OCI-LY7 (cell line): ENCODE measurements at regions not wholly inside any gene's neighbourhood (a gene's known extent, or its start where the extent isn't known, plus 50 kb on each side); places are given as distances from the start of the nearest gene placed in this dataset.

Source experiments
- BruUV-seq: library from RNA; stranded (reverse); fragments of 400-500 nt; replicated peaks from 2 replicates; lab custom pipeline; 2021; lab: Mats Ljungman, UMichigan
- CTCF ChIA-PET: fragments of 300-600 bp; sonication (Branson Sonifier 250); formaldehyde crosslinking; loops from one replicate; lab custom pipeline; 2022; ENCODE audit warnings: antibody characterized with exemption; ENCODE audit not compliant: unreplicated experiment; lab: Charles Lee
- POLR2A ChIA-PET: fragments of 300-600 bp; sonication (Branson Sonifier 250); formaldehyde crosslinking; loops from one replicate; lab custom pipeline; 2022; ENCODE audit warnings: antibody characterized with exemption; lab: Charles Lee
- DNase-seq: peaks from one replicate; pipeline ENCODE4 v3.0.0-alpha.2; 2015; ENCODE audit warnings: low spot score
- H2AFZ ChIP-seq: fragments of 200-600 bp; sonication (generic), shearing (Covaris generic); 2 replicates; pipeline ENCODE4 v1.6.1; 2014; ENCODE audit warnings: mild to moderate bottlenecking, antibody characterized with exemption, low read length, moderate library complexity
- H3K27ac ChIP-seq: fragments of 200-600 bp; sonication (generic); 2 replicates; pipeline ENCODE4 v1.5.1; 2014; ENCODE audit warnings: mixed run types, low read depth, mild to moderate bottlenecking, moderate library complexity, low read length, inconsistent platforms; ENCODE audit not compliant: poor library complexity, severe bottlenecking
- H3K36me3 ChIP-seq: fragments of 200-600 bp; sonication (generic); 2 replicates; pipeline ENCODE4 v1.6.1; 2014; ENCODE audit warnings: mild to moderate bottlenecking, antibody characterized with exemption, low read length, moderate library complexity, mixed read lengths; ENCODE audit not compliant: insufficient read depth
- H3K4me1 ChIP-seq: fragments of 200-600 bp; sonication (generic); 2 replicates; pipeline ENCODE4 v1.5.1; 2014; ENCODE audit warnings: mild to moderate bottlenecking, low read length; ENCODE audit not compliant: insufficient read depth, poor library complexity, severe bottlenecking
- H3K4me2 ChIP-seq: fragments of 200-600 bp; sonication (generic); 2 replicates; pipeline ENCODE4 v1.6.1; 2014; ENCODE audit warnings: mild to moderate bottlenecking, low read length
- H3K4me3 ChIP-seq: fragments of 200-600 bp; sonication (generic); 2 replicates; pipeline ENCODE4 v1.5.1; 2014; ENCODE audit warnings: mild to moderate bottlenecking, low read depth, low read length; ENCODE audit not compliant: poor library complexity, severe bottlenecking
- H3K79me2 ChIP-seq: fragments of 200-600 bp; sonication (generic); 2 replicates; pipeline ENCODE4 v1.6.1; 2016; ENCODE audit warnings: low read depth, mild to moderate bottlenecking, low read length, moderate library complexity, mixed read lengths; ENCODE audit not compliant: insufficient read depth
- H3K9me2 ChIP-seq: fragments of 200-600 bp; sonication (generic); 2 replicates; pipeline ENCODE4 v1.6.1; 2016; ENCODE audit warnings: mild to moderate bottlenecking, low read length, mixed read lengths; ENCODE audit not compliant: insufficient read depth
- H3K9me3 ChIP-seq: fragments of 200-600 bp; sonication (generic); 2 replicates; pipeline ENCODE4 v1.6.1; 2014; ENCODE audit warnings: mild to moderate bottlenecking, mixed run types, low read length, mixed read lengths
- H4K20me1 ChIP-seq: fragments of 200-600 bp; sonication (generic); 2 replicates; pipeline ENCODE4 v1.6.1; 2014; ENCODE audit warnings: mild to moderate bottlenecking, antibody characterized with exemption, low read length, moderate library complexity, mixed read lengths; ENCODE audit not compliant: insufficient read depth
- CTCF ChIP-seq: fragments of 200-600 bp; sonication (generic); conservative IDR thresholded peaks from 2 replicates; pipeline ENCODE4 v1.5.1; 2014; ENCODE audit warnings: mild to moderate bottlenecking, antibody characterized with exemption, low read length, moderate library complexity, mixed read lengths
- EZH2phosphoT487 ChIP-seq: fragments of 200-600 bp; sonication (generic); IDR thresholded peaks from 2 replicates; pipeline ENCODE4 v1.6.1; 2018; ENCODE audit warnings: low read depth, borderline replicate concordance, mild to moderate bottlenecking, mixed run types, antibody characterized with exemption, low read length, moderate library complexity, mixed read lengths
- intact Hi-C: fragments of 100-400 bp; cut with micrococcal nuclease; formaldehyde crosslinking; loops from one replicate; pipeline ENCODE4 v1.10.0; 2022; ENCODE audit not compliant: unreplicated experiment

- no peak overlapping the region for H3K4me3 ChIP-seq
Observed at GRCh38 chr6:92687278-92687677, 732.1 kb downstream of the EPHA7 start.

GRCh38 chr6:92684386-92684785 lies 735.0 kb downstream of the EPHA7 start:
- ChIA-PET POLR2A (no interaction called here), CTCF (no interaction called here)
- intact Hi-C loops = no loop called here
- H3K9me3 ChIP-seq = no peaks in the 10 kb centered on the region
- no peak overlapping the region for H3K27ac ChIP-seq
- H2AFZ ChIP-seq = 0 out of 2 replicates have a peak overlapping the region, but pooled peaks have one; percentile 46
- TF ChIP-seq CTCF (no peak), EZH2phosphoT487 (no peak)
- no peaks in the 10 kb centered on the region for H3K36me3 ChIP-seq
- no peaks in the 10 kb centered on the region for H3K9me2 ChIP-seq
- H4K20me1 ChIP-seq = no peaks in the 10 kb centered on the region
- no peak overlapping the region for H3K4me2 ChIP-seq
- peaks cover 49% of the 10 kb centered on the region for H3K4me1 ChIP-seq
- no peaks in the 10 kb centered on the region for H3K79me2 ChIP-seq
- DNase-seq = no peak
- no TSS peak for BruUV-seq
- H3K4me3 ChIP-seq = no peak overlapping the region

More at GRCh38 chr6:92687278-92687677, 732.1 kb downstream of the EPHA7 start:
- peak; percentile 49 for DNase-seq
- peak overlapping the region; percentile 57 for H2AFZ ChIP-seq
- ChIA-PET CTCF (no interaction called here), POLR2A (interaction anchor here (0.5 kb wide), 1 partner anchor 91 kb away, joined by 4 read pairs; no protein-coding TSS in a partner anchor)
- H3K36me3 ChIP-seq = no peaks in the 10 kb centered on the region
- no peaks in the 10 kb centered on the region for H3K9me3 ChIP-seq
- no TSS peak for BruUV-seq
- no peaks in the 10 kb centered on the region for H3K79me2 ChIP-seq
- no peaks in the 10 kb centered on the region for H3K9me2 ChIP-seq
- H4K20me1 ChIP-seq = no peaks in the 10 kb centered on the region
- peaks cover 71% of the 10 kb centered on the region for H3K4me1 ChIP-seq
- intact Hi-C loops = no loop called here
- no peak overlapping the region for H3K27ac ChIP-seq
- H3K4me2 ChIP-seq = peak overlapping the region; percentile 32
- no peak for TF ChIP-seq EZH2phosphoT487
- no peak for TF ChIP-seq CTCF

- Histone ChIP-seq H3K9me2 (no peaks in the 10 kb centered on the region), H3K4me1 (peaks cover 43% of the 10 kb centered on the region), H3K9me3 (no peaks in the 10 kb centered on the region), H3K79me2 (no peaks in the 10 kb centered on the region), H3K4me3 (no peak overlapping the region), H2AFZ (no peak overlapping the region), H3K36me3 (no peaks in the 10 kb centered on the region), H3K27ac (no peak overlapping the region), H3K4me2 (no peak overlapping the region), H4K20me1 (no peaks in the 10 kb centered on the region)
- ChIA-PET POLR2A (interaction anchor here (0.8 kb wide), 1 partner anchor 11 kb away, joined by 3 read pairs; no protein-coding TSS in a partner anchor), CTCF (no interaction called here)
- TF ChIP-seq CTCF = no peak
- TF ChIP-seq EZH2phosphoT487 = no peak
- intact Hi-C loops = no loop called here
- no TSS peak for BruUV-seq
- DNase-seq = no peak
Observed at GRCh38 chr6:92683748-92684147, 735.6 kb downstream of the EPHA7 start.
